ENCODE measurements at regions not wholly inside any gene's neighbourhood (a gene's known extent, or its start where the extent isn't known, plus 50 kb on each side); places are given as distances from the start of the nearest gene placed in this dataset.

GRCh38 chrX:87805829-87806490, 288.4 kb downstream of the KLHL4 start:
- TF ChIP-seq CTCF (IDR thresholded peaks at IDR 0.05) (no peak), ZBTB33 (IDR thresholded peaks at IDR 0.05; ENCODE audit: borderline replicate concordance, low read depth) (no peak)

Data from SK-N-SH (cell line).